Mononuclear cell (primary cell): ENCODE measurements at regions not wholly inside any gene's neighbourhood (a gene's known extent, or its start where the extent isn't known, plus 50 kb on each side); places are given as distances from the start of the nearest gene placed in this dataset.

Experiments
- H3K27me3 ChIP-seq: 2 replicates; pipeline ENCODE4 v1.6.0; 2011; ENCODE audit warnings: low read length, control low read depth; ENCODE audit not compliant: insufficient read depth
- H3K4me1 ChIP-seq: 2 replicates; pipeline ENCODE4 v1.5.1; 2011; ENCODE audit warnings: mild to moderate bottlenecking, low read length, control low read depth; ENCODE audit not compliant: insufficient read depth
- H3K4me3 ChIP-seq: 2 replicates; pipeline ENCODE4 v1.5.1; 2011; ENCODE audit warnings: mild to moderate bottlenecking, low read length, moderate library complexity
- H3K9me3 ChIP-seq: 2 replicates; pipeline ENCODE4 v1.5.1; 2011; ENCODE audit warnings: low read depth, mild to moderate bottlenecking, control low read depth, low read length

DNA sequence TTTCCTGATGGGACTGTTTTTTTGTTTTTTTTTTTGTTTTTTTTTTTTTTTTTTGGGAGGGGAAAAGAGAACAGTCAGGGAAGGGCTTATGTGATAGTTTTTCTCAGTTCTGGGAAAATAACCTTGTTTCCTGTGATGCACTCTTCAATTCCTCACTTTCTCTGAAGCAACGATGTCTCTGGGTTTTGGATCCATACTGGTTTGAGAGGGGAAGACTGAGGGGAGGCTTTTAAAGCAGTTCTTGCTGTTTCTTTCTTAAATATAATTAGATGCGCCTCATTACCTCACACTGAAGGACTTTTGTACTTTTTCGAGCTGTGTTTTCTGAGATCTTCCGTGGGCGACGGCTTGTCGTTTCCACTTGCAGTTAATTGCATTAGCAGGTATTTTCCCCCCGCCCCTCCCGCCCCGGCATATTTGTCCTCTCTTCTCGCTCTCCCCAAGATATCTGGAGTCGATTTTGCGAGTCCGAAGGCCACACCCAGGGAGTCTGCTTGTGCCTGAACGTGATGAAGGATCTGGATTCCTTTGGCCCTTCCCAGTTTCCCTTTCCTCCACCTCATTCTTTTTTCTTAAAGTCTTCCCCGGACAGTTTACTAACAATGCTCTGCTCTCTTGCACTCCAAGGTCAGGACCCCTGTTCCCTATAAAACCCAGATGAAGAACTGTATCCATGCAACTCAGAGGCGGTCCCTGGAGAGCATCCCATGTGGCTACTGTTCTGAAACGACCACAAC is 125.2 kb upstream of the ZFHX3 start:
- no peaks in the 10 kb centered on the region for H3K9me3 ChIP-seq
- no peaks in the 10 kb centered on the region for H3K27me3 ChIP-seq
- H3K4me3 ChIP-seq, result no peak overlapping the region
- no peaks in the 10 kb centered on the region for H3K4me1 ChIP-seq

DNA sequence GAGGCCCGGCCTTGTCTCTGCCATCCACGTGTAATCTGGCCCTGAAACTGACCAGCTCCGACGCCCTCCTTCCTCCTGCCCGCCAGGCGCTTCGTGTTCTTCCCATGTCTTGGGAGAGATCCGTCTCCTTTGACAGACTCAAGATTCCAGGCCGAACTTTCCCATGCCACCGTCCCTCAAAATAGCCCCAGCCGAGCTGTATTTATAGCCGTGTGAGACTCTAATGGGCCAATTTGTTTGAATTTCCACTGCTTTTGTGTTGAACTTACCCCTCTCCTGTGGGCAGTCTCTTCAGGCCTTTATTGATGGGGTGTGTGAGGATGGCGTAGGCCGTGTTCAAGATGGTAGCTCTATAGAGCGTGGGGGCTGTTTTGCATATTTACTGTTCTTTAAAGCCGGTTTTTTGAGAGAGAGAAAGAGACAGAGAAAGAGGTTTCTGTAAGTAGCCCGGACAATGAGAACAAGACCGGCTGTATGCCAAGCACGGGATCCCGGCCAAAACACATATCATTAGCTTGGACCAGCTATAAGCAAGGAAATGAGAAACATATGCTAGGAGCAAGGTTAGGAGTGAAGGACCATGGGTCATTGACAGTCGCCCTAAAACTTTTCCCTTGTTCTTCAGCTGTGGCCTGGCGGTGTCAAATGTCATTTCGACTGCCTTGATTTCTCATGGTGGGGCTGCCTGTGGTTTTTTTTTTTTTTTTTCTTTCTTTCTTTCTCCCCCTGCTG is 124.5 kb upstream of the ZFHX3 start:
- Histone ChIP-seq H3K27me3 (no peaks in the 10 kb centered on the region), H3K9me3 (no peaks in the 10 kb centered on the region), H3K4me3 (no peak overlapping the region), H3K4me1 (no peaks in the 10 kb centered on the region)

DNA sequence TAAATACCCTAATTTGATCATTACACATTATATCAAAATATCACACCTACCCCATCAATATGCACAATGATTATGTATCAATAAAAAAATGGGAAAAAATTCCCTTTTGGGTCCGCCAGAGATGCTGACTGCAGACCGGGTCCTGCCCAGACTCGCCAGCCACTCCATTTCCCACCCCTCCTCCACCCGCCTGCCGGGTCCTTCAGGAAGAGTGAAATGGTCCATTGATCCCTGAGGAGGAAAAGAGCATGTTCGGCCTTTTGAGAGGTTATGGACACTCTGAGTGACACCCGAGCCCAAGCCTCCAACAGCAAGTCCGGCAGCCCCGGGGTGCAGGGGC is 123.9 kb upstream of the ZFHX3 start:
- Histone ChIP-seq H3K27me3 (no peaks in the 10 kb centered on the region), H3K9me3 (no peaks in the 10 kb centered on the region), H3K4me1 (peaks cover 3% of the 10 kb centered on the region), H3K4me3 (no peak overlapping the region)

DNA sequence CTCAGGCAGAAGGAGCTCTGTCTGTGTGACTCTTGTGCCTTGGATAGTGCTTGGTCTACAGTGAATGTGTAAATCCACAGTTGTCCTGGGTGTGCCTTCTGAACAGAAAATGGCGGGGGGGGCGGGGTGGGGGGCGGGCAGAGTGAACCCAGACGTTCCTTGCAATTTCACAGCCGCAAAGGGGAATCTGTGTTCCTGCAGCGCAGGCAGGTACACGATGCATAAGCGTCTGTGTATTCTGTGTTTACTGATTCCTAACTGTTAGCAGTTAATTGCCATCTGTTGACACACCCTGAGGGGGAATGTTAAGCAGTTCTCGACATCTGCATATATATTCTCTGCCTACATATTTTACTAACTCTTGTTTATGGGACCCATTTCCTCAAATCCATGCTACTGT is 123.5 kb upstream of the ZFHX3 start:
- no peaks in the 10 kb centered on the region for H3K27me3 ChIP-seq
- H3K9me3 ChIP-seq, result no peaks in the 10 kb centered on the region
- H3K4me1 ChIP-seq, result peaks cover 8% of the 10 kb centered on the region
- no peak overlapping the region for H3K4me3 ChIP-seq

- H3K4me1 ChIP-seq, result peaks cover 14% of the 10 kb centered on the region
- no peaks in the 10 kb centered on the region for H3K9me3 ChIP-seq
- H3K4me3 ChIP-seq, result no peak overlapping the region
- H3K27me3 ChIP-seq, result no peaks in the 10 kb centered on the region
These were observed 122.7 kb upstream of the ZFHX3 start for GRCh38 chr16:73170612-73171038.

DNA sequence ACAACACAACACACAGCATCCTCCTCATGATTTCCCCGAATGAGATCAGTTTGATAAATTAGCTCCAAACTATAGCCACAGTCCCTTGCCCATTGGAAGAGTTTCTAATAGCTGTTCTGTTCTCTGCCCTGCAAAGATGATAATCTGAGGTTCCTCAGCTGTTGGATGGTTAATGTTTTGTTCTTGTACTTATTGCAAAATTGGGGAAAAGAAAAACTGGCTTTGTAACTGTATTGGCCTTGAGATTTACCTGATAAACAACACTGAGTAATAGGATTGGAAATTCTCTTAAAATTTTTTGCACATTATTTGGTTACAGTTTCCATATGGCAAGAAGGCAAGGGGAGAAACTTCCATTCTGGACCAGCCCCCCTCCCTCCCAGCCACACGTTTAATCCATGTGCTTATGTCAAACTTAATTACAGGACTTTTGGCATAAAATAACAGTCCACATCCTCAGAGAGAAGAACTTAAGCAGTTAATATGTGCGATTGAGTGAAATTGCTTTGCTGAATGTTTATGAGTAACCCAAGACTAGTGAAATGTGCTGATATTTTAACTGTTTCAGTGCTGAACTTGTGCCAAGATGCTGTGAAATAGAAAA is 119.1 kb upstream of the ZFHX3 start:
- Histone ChIP-seq H3K4me3 (no peak overlapping the region), H3K9me3 (no peaks in the 10 kb centered on the region), H3K4me1 (peaks cover 14% of the 10 kb centered on the region), H3K27me3 (no peaks in the 10 kb centered on the region)

DNA sequence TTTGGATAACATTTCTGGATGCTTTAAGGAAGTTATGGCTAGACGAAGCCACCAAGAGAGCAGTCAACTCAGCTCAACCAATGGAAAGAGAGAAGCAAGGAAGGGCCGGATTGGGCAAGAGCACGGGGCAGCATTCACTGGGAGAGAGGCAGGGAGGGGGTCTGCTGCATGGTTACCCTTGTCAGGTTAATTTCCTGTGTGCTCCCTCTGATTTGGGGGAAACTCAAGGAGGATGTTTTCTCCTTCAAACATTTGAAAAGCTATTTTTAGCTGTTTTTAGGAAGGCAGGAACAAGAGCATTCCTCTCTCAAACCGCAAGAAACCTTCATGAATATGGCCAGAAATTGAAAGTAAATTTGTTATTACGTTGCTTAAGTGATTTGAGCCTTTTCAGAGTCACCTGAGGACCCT is 118.5 kb upstream of the ZFHX3 start:
- no peaks in the 10 kb centered on the region for H3K27me3 ChIP-seq
- no peaks in the 10 kb centered on the region for H3K9me3 ChIP-seq
- peaks cover 14% of the 10 kb centered on the region for H3K4me1 ChIP-seq
- no peak overlapping the region for H3K4me3 ChIP-seq

- Histone ChIP-seq H3K27me3 (no peaks in the 10 kb centered on the region), H3K9me3 (no peaks in the 10 kb centered on the region), H3K4me1 (peaks cover 14% of the 10 kb centered on the region), H3K4me3 (no peak overlapping the region)
These were observed 115.4 kb upstream of the ZFHX3 start for GRCh38 chr16:73163238-73163815.

GRCh38 chr16:73161977-73162376 is 114.0 kb upstream of the ZFHX3 start:
- no peaks in the 10 kb centered on the region for H3K9me3 ChIP-seq
- no peaks in the 10 kb centered on the region for H3K27me3 ChIP-seq
- H3K4me1 ChIP-seq, result peaks cover 19% of the 10 kb centered on the region
- no peak overlapping the region for H3K4me3 ChIP-seq

- Histone ChIP-seq H3K27me3 (no peaks in the 10 kb centered on the region), H3K4me1 (peaks cover 18% of the 10 kb centered on the region), H3K9me3 (no peaks in the 10 kb centered on the region), H3K4me3 (no peak overlapping the region)
These were observed 111.4 kb upstream of the ZFHX3 start for GRCh38 chr16:73159296-73159695.

DNA sequence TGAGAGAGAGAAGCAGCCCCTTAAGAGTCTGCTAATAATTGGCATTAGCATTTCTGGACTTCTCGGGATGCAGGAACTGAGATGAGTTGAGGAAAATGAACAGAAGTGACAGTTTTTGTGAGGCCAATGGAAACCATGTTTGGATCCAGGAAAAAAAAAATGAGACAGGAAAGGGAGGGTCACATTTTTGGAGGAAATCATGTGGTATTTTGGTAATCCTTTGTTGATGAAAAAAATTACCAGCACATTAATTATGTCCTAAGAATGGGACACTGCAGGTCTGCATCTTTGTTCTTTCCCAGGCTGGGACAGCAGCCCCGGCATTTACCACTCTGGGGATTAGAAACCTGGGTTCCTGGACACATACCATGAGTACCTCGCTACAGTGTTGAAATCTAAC is 109.9 kb upstream of the ZFHX3 start:
- no peaks in the 10 kb centered on the region for H3K27me3 ChIP-seq
- no peaks in the 10 kb centered on the region for H3K9me3 ChIP-seq
- H3K4me1 ChIP-seq, result peaks cover 32% of the 10 kb centered on the region
- no peak overlapping the region for H3K4me3 ChIP-seq

GRCh38 chr16:73154063-73154870 is 106.3 kb upstream of the ZFHX3 start:
- Histone ChIP-seq H3K9me3 (no peaks in the 10 kb centered on the region), H3K4me1 (peaks cover 55% of the 10 kb centered on the region), H3K27me3 (no peaks in the 10 kb centered on the region), H3K4me3 (no peak overlapping the region)

- Histone ChIP-seq H3K4me3 (no peak overlapping the region), H3K9me3 (no peaks in the 10 kb centered on the region), H3K4me1 (peaks cover 55% of the 10 kb centered on the region), H3K27me3 (no peaks in the 10 kb centered on the region)
These were observed 104.6 kb upstream of the ZFHX3 start for GRCh38 chr16:73152386-73153125.

DNA sequence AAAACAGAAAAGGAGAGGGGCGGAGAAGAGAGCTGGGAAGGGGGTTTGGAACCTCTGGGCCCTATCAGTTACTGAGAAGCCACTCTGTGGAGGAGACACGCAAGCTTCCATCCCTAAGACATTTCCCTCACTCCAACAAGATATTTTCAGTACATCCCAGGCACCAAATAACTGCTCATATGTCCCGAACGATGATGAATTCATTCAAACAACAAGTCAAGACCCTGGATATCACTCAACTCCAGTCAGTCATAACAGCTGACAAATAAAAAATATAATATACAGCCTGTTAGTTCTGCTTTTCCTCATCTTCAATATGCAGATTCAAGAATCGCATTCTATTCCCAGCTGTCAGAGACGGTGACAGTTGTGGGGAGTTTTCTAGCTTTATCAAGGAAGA is 104.0 kb upstream of the ZFHX3 start:
- Histone ChIP-seq H3K4me3 (no peak overlapping the region), H3K4me1 (peaks cover 54% of the 10 kb centered on the region), H3K9me3 (no peaks in the 10 kb centered on the region), H3K27me3 (no peaks in the 10 kb centered on the region)
